ENCODE measurements at regions not wholly inside any gene's neighbourhood (a gene's known extent, or its start where the extent isn't known, plus 50 kb on each side); places are given as distances from the start of the nearest gene placed in this dataset.
A peak's percentile ranks its signal among the peaks of the same experiment; 100 is the strongest.

DNA sequence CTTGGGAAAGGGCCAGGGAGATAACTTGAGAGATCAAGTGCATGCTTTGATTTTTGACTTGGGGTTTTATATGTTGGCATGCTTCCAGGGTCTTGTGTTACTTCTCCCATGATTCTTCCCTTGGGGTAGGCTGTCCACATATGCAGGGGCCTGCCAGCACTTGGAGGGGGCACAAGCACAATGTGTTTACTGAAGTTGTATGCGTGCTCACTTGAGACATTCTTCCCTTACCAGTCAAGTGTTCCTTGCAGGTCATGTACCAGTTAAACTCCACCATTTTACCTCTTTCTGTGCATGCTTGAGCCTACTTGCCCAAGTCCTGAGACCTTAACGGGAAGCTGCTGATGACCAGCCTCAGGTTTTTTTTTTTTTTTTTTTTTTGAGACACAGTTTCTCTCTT lies 1880.5 kb downstream of the ARAP2 start:
- peaks cover 0 to 3% (median 0%) of the 10 kb centered on the region in 11 donors for H3K9me3 ChIP-seq
- H3K4me3 ChIP-seq, result no peak overlapping the region
- intact Hi-C loops (cut with DNase I), result no loop called here
- H3K36me3 ChIP-seq, result no peaks in the 10 kb centered on the region
- no peaks in the 10 kb centered on the region for H3K27me3 ChIP-seq
- TF ChIP-seq, protein P1, sequence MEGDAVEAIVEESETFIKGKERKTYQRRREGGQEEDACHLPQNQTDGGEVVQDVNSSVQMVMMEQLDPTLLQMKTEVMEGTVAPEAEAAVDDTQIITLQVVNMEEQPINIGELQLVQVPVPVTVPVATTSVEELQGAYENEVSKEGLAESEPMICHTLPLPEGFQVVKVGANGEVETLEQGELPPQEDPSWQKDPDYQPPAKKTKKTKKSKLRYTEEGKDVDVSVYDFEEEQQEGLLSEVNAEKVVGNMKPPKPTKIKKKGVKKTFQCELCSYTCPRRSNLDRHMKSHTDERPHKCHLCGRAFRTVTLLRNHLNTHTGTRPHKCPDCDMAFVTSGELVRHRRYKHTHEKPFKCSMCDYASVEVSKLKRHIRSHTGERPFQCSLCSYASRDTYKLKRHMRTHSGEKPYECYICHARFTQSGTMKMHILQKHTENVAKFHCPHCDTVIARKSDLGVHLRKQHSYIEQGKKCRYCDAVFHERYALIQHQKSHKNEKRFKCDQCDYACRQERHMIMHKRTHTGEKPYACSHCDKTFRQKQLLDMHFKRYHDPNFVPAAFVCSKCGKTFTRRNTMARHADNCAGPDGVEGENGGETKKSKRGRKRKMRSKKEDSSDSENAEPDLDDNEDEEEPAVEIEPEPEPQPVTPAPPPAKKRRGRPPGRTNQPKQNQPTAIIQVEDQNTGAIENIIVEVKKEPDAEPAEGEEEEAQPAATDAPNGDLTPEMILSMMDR (IDR thresholded peaks at IDR 0.05), result no peak
- no peaks in the 10 kb centered on the region for H3K4me1 ChIP-seq
- WGBS, 2 donors, result 78 to 85% methylated on average over 2 of the region's 2 CpGs
- ATAC-seq, result no peak
- no peak overlapping the region for H3K27ac ChIP-seq
- no peak for DNase-seq

DNA sequence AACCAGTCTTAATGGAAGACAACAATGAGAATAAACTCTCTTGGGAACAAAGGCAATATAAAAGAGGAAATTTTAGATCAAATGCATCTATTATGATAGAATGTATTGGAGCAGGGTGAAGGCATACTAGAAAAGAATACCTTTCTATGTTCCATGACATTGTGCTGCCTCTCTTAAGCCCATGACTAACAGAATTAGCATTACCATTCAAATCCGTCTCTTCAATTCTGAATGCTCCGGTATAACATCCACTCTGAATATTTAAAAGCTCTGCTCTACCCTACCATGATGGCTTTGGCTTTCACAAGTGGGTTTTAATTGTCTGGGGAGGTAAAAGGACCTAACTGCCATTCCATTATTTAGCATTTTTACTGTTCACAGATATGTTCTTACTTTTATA lies 1878.4 kb downstream of the ARAP2 start:
- Histone ChIP-seq H3K36me3 (no peaks in the 10 kb centered on the region), H3K27ac (no peak overlapping the region), H3K27me3 (no peaks in the 10 kb centered on the region), H3K4me1 (no peaks in the 10 kb centered on the region), H3K4me3 (no peak overlapping the region), H3K9me3 (peaks cover 0 to 3% (median 0%) of the 10 kb centered on the region in 11 donors)
- 87 to 89% methylated on average over 2 of the region's 2 CpGs for whole genome bisulfite sequencing, 2 donors
- TF ChIP-seq, protein P1 (IDR thresholded peaks at IDR 0.05), result no peak
- ATAC-seq, result no peak
- no peak for DNase-seq
- intact Hi-C loops (cut with DNase I), result no loop called here

DNA sequence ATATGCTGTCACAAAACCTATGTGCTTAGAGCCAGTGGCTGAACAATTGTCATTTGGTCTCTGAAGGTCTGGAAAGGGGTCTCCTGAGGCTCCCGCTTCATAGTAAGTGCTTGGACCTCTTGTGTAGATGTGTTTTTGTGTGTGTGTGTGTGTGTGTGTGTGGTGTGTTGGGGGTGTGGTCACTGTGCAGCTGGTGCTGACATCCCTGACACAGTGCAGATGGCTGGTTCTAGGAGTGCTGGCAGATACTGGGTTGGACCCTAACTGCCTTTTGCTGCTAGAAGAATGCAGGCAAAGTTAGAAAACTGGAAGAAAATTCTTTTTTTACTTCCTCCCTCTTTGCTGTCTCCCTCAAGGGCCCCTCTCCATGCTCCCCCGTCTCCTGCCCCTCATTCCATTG lies 1872.6 kb downstream of the ARAP2 start:
- Histone ChIP-seq H3K4me3 (no peak overlapping the region), H3K4me1 (no peaks in the 10 kb centered on the region), H3K27me3 (no peaks in the 10 kb centered on the region), H3K36me3 (no peaks in the 10 kb centered on the region), H3K27ac (no peak overlapping the region), H3K9me3 (no peaks in the 10 kb centered on the region)
- 36 to 37% methylated on average over 2 of the region's 2 CpGs for WGBS, 2 donors
- no peak for DNase-seq
- peak in 2 of 8 donors; percentile 33 to 71 for ATAC-seq
- TF ChIP-seq, protein P1 (IDR thresholded peaks at IDR 0.05), result no peak
- intact Hi-C loops (cut with DNase I), result no loop called here

DNA sequence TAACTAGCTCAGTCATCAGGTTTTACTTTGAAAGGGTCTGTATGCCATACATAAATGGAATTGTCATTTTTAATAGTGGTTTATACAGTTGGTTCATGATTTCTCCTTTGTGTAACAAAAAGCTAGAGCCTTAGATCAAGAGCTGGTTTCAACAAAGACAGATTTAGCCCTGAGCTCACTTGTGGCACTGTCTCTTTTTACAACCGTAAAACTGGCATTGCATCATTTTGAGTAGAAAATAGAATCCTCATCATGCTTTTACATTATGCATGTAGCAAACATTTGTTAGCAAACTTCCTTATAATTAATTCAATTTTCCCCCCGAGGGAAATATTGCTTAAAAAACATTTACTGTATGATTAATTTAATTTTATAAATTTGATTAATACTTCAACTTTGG lies 1871.5 kb downstream of the ARAP2 start:
- intact Hi-C loops (cut with DNase I), result no loop called here
- Histone ChIP-seq H3K4me3 (no peak overlapping the region), H3K9me3 (no peaks in the 10 kb centered on the region), H3K27me3 (no peaks in the 10 kb centered on the region), H3K36me3 (no peaks in the 10 kb centered on the region), H3K4me1 (no peaks in the 10 kb centered on the region), H3K27ac (no peak overlapping the region)
- DNase-seq (no peak), ATAC-seq (no peak)
- TF ChIP-seq, protein P1 (IDR thresholded peaks at IDR 0.05), result no peak
- 75 to 79% methylated on average over 2 of the region's 2 CpGs for WGBS, 2 donors

DNA sequence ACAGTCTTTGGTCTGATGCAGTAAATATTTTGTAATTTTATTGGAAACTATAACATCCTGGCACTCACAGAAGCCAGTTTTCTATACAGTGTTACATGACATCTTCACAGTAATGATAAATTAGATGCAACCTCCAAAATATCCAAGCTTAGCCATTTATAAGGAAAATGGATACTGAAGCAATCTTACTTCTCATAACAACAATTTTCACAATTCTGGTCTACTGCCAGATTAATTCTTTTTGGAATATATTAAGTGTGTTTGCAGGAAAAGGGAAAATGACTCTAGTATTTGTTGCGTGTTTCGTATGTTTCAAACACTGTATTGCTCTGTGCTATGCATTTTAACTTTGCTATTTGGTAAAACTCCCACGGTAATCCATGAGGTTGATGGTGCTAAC lies 1870.9 kb downstream of the ARAP2 start:
- TF ChIP-seq, protein P1 (IDR thresholded peaks at IDR 0.05), result no peak
- WGBS, 2 donors, result 87% methylated on average over 3 of the region's 3 CpGs
- no peaks in the 10 kb centered on the region for H3K4me1 ChIP-seq
- DNase-seq (no peak), ATAC-seq (no peak)
- H3K27me3 ChIP-seq, result no peaks in the 10 kb centered on the region
- intact Hi-C loops (cut with DNase I), result no loop called here
- H3K4me3 ChIP-seq, result no peak overlapping the region
- H3K36me3 ChIP-seq, result no peaks in the 10 kb centered on the region
- H3K9me3 ChIP-seq, result no peaks in the 10 kb centered on the region
- H3K27ac ChIP-seq, result no peak overlapping the region
